ENCODE measurements at regions not wholly inside any gene's neighbourhood (a gene's known extent, or its start where the extent isn't known, plus 50 kb on each side); places are given as distances from the start of the nearest gene placed in this dataset.
"Not testable (repeated sequence)": the region's sequence is repeated elsewhere in the genome, so short reads cannot be mapped to it uniquely, and the experiment has no call there.

DNA sequence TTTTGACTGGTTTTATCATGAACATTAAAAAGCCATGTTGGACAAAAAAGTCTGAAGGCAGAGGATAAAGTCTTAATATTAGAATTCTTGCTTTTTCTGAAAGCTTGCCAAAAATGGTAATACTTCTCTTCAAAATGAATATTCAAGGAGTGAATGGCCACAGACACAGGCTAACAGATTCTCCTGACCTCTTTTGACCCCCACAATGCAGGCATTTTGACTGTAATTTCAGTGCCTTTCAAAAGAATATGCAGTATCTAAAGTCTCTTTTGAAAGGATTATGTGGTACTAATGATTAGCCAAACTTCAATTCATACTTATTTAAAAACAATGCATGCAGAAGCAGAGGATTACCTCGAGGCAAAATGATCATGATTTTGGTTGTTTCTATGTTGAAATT, 557.8 kb upstream of the GCFC2 start:
- no peak for DNase-seq (ENCODE audit: low spot score)

DNA sequence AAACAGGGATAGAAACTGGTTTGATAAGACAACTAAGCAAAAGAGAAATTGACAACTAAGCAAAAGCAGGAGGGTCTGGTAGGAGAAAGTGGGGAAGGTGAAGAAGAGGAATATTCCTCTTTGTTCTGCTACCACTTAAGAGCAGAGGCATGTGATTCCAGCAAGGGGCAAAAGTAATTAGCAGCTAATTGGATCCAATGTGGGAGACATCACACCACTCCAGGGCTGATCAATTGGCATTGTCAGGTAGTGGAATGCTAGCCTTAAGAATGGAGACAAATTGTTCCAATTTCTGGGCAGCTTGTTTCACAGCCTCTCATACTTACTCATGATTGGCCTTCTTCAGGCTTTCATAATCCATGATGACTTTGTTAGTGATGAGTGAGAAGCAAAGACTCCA, 547.1 kb upstream of the GCFC2 start:
- no peak for DNase-seq (ENCODE audit: low spot score)

DNA sequence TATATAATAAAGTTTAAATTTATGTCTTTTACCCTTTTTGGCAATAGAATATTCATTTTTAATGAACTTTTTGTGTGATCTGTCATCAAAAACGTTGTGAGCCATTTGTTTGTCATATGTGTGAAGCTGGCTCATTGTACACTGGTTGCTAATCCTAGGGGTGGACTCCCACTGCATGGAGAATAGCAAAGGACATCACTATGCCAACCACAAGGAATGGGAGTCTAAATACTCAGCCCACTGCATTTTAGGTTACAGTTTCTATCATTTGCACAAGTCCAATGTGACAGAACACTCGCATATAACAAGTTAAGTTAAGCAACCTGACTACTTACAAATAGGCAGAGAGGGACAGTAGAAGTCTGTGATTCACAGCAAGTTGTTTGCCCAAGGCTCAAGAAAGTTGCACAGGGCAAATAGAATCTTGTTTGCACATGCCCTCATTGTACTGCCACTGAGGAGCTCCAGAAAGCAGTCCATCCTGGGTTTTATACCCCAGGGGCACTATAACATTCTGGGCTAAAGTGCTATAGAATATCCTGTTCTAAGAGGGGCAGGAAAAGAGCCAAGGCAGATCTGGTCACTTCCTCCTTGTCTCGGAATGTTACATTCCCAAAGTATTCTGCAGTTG, 545.9 kb upstream of the GCFC2 start:
- no peak for DNase-seq (ENCODE audit: low spot score)

DNA sequence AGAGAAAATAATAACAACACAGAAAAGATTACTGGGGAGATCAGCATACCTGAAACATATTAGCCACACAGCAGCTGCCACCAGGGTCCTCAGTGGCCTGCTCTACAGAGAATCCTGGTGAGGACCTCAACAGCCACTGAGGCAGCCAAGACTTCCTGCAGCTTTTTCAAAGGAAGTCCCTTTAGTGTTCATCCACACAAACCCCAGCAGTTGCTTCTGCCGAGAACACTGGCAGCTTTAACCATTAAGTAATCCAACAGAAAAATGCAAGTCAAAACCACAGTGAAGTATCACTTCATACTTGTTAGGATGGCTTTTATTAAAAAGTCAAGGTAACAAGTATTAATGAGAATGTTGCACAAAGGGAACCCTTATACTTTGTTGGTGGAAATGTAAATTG, 542.0 kb upstream of the GCFC2 start:
- DNase-seq (ENCODE audit: low spot score), result no peak

DNA sequence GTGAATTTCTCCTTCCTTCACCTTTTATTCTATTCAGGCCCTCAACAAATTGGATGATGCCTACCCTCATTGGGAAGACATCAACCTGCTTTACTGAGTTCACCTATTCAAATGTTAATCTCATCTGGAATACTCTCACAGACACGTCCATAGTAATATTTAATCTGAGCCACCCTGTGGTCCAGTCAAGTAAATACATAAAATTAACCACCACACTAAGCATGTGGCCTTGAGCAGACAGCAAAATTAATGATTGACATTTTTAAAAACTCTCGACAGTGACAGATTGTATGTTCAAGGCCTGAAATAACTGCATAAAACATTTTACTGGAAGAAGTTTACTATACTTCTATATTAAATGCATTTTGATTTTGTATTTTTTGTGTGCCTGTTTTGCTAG, 540.6 kb upstream of the GCFC2 start:
- DNase-seq (ENCODE audit: low spot score), result no peak

DNA sequence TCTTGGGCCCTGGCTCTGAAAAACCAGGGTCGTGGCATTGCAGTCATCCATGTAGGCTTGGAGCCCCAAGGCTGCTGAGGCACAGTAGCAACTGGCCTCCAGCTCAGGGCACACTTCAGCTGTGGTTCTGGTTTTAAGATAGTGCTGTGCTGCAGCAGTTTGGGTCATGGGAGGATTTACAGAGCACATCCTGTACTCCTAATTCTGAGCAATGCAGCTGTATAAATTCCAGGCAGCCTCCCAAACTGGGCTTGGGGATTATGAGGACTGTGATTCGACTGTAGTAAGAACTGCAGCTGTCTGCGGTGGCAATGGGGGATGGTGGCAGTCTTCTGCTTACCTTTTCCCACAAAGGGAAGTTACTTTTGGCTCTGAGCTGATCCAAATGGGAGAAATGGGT, 536.3 kb upstream of the GCFC2 start:
- no peak for DNase-seq (ENCODE audit: low spot score)

DNA sequence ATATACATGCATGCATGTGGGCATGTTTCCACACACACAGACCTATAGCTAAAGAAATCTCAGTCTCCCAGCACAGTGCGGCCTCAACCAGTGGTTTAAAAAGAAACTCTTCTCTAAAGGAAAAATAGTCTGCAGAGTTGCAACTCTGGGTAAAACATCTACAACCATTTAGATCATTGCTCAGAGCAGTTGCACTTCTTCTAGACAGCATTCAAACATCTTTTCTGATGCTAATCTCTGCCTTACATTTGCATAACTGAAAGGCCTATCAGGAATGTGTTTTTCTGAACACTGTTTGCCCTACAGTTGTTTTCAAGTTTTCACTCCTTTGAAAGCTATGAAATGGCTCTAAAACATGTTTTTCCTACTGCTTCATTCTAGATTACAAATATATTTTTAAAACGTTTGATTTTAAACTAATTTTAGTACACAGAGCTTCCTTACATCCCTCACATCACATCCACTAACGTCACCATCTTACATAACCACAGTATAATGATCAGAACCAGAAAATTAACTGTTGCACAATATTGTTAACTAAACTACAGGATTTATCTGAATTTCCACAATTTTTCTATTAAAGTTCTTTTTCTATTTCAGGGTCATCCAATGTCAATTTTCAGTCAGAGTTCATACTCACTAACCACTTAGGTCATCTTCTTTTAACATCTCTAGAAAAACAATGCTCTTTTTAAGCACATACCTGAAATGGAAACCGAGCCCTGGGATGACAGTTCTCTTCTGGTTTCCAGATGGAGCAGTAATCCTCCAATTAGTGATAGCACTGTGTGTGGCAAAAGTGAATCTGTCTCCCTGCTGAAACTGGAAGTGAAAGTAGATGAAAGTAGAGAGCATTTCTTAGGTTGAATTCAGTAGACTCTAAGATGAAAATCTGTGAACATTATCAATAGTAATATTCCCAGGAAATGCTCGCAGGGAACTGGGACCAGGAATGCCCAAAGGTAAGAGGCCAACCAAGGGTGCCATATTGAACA, 501.6 kb upstream of the GCFC2 start:
- no peak for DNase-seq (ENCODE audit: low spot score)

DNA sequence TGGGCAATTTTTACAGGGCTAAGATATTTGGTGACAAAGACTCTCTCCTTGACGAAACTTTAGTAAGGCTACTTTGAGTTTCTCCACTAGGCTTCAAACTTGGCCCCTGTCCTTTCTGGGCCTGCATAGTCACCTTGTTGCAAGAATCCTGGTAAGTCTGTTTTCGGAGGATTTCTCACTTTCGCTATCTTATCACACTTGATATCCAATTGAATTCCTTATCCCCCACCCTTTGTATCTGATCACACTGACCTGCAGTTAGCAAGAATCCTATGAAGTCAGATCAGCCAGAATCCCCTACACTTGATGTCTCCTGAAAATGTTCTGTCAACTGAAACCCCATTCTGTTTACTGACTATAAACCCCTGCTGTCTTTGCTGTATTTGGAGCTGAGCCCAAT, 499.8 kb upstream of the GCFC2 start:
- DNase-seq (ENCODE audit: low spot score), result no peak

DNA sequence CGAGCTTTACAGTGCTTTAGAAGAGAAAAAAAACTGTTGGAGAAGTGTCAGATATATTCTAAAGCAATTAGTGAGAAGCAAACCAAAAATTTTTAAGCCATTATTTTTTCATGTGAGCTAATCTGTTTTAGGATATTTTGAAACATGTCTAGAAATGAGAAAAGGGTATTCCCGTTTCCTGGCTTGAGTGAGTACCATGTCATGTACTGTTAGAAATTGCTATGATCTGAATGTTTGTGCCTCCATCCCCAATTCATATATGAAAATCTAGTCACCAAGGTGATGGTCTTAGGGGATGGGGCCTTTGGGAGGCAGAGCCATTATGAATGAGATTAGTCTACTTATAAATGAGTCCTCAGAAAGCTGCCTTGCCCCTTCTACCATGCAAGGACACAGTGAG, 493.3 kb upstream of the GCFC2 start:
- no peak for DNase-seq (ENCODE audit: low spot score)

DNA sequence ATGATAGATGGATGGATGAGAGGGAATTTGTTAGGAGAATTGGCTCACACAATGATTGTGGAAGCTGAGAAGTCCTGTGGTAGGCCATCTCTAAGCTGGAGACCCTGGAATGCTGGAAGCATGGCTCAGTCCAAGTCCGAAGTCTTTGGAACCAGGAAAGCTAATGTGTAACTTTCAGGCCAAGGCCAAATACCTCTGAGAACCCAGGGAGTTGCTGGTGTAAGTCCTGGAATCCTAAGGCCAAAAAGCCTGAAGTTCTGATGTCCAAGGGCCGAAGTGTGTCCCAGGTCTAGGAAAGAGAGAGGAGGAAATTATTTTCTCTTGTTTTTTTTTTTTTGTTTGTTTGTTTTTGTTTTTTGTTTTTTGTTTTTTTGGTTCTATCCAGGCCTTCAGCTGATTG, 492.2 kb upstream of the GCFC2 start:
- no peak for DNase-seq (ENCODE audit: low spot score)

DNA sequence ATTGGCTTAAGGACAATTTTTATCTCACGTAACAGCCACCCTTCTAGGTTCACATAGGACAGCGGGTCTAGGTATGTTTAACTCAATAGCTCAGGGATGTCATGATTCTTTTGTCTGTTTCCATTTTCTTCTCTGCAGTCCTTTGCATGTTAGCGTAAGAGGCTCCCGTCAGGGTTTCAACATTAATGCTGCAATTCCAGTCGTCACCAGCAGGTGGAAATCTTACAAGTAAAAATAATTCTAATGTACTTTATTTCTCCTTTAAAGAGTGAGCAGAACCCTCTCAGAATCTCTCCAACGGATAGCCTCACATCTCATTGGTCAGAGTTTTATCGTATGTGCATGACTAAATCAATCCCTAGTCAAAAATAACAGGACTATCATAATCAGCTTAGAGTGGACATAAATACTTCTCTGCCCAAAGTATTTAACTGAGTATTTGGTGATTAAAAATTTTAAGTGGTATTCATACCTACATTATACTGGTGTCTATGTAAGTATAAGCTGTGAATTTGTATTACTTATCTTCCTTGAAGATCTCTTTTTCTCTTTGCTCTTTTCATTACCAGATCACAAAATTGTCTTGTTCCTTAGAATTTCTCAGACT, 487.2 kb upstream of the GCFC2 start:
- peak; percentile 69 for DNase-seq (ENCODE audit: low spot score)

DNA sequence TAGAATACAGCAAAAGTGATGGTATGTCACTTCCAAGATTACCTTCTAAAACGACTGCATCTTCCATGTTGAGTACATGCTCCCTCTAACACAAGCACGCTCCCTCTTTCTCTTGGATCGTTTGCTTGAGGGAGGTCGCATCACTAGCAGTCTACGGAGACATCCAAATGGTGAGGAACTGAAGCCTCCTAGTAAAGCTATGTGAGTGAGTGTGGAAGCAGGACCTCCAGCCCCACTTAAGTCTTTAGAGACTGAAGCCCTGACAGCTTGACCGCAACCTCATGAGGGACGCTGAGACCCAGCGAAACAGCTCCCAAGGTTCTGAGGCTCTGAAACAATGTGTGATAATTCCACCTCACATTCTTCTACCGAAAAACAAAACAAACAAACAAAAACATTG, 486.7 kb upstream of the GCFC2 start:
- no peak for DNase-seq (ENCODE audit: low spot score)

DNA sequence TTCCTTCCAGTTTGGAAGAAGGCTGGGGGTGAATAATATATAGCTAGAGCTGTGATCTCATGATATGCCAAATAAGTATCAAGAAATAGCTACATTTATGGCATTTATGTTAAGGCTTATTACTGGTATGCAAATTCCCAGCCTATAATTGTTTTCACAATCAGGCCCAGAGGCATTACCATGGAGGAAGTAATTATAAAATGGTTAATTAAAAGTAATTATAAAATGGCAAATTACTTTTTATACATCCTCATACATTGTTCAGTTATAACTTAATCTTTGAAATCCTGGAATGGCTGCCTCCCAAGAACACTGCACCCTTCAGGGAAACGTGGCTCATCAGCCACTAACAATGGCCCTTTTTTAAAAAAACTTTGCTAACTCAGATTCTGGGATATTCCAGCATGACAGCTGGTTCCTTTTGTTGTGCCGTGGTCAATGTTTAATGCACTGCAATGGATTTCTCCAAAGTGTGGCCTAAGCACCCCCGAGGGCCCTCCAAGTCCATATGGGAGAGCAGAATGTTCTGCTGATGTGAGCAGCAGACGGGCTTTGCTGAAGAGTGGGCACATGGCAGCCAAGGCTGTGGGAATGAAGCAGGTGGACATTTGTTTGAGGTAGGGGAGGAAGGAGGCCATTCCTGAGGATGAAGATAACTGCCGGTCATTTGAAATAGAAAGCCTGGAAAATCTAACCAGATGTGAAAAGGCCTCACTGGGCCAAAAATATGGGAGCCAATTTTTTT, 483.5 kb upstream of the GCFC2 start:
- DNase-seq (ENCODE audit: low spot score), result no peak

DNA sequence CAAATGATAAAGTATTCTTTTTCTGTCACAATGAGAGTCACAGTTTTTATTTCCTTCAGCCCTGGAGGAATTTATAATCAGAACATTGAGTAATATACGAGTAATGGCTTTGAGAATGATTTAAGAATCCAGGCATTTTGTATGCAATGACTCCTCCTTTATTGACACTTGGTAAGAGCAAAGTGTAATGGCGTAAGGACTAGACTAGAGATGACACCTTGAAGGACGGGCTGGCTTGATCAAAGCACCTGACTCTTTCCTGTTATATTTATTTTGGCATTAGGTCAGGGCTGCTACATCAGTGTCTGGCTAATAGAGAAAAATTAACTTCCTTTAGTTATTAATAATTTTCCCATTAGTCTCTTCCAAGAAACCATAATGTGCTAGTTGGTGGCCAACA, 482.4 kb upstream of the GCFC2 start:
- DNase-seq (ENCODE audit: low spot score), result peak; percentile 68

DNA sequence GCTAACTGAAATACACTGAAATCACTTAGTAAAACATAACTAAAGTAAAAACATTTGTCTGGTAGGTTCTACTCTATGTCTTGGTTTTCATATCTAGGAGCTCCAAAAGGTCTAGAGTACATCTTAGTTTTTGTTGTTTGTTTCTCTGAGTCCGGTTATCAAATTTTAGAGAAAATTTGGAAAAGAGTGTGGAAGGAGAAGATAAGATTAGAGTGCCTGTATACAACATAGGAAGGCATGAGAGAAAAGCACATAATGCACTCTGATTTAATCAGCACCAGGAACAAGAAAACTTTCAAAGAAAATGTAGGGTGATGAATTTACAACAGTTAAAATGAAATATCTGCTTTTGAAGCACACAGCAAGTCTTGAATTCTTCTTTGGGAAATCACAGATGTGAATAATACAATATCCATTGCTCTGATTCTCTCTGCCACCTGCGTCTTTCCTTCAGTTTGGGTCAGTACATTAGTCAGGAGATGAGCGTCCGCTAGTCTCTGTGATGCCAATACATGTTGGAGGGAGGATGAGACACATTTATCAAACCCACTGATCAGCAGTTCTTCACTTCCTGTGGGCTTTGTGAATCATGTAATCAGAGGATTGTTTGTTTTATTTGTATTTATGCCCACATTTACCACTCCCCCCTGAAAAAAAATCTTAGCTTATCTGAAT, 477.8 kb upstream of the GCFC2 start:
- no peak for DNase-seq (ENCODE audit: low spot score)

DNA sequence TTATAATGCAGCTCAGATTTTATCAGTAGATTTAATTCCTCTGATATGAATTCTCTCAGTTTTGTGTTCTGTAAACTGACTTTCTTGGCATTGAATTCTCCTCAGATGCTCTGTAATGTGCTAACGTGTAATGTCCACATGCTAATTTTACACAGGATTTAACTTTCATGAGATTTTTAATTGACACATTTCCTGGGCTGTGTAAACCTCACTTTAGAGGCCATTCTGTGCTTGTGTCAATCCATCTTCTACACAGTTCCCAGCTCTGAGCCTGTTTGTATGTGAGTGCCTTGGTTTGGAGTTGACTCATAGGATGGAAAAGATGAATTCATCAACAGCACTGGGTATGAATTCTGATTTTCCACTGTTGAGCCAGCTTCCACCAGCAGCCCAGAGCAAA, 476.7 kb upstream of the GCFC2 start:
- no peak for DNase-seq (ENCODE audit: low spot score)

DNA sequence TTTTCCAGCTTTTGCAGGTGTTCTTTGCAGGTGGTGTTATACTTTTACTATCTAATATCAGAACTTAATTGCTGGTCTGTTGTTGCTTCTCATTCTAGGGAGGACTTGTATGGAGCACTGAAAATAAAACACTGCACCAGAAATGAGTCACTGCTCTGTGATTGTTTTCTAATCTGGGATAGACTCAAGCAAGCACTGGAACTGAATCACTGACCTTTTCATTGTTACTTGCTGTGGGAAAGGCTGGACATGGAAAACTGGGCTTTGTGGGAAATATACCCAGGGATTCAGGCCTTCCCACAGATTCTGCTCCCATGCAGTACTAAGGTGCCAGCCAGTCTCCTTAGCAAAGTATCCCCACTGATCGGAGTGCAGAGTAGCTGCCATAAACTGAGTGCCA, 470.0 kb upstream of the GCFC2 start:
- no peak for DNase-seq (ENCODE audit: low spot score)

DNA sequence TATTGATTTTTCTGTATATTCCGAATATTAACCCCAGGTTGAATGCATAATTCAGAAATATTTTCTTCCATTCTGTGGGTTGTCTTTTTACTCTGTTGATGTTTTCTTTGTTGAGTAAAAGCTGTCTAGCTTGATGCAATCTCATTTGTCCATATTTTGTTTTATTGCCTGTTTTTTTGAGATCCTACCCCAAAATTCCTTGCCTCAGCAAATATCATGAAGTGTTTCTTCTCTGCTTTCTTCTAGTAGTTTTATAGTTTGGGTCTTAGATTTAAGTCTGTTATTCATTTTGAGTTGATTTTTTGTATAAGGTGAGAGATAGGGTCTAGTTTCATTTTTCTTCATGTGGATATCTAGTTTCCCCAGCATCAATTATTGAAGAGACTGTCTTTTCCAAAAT, 467.9 kb upstream of the GCFC2 start:
- DNase-seq (ENCODE audit: low spot score), result no peak

DNA sequence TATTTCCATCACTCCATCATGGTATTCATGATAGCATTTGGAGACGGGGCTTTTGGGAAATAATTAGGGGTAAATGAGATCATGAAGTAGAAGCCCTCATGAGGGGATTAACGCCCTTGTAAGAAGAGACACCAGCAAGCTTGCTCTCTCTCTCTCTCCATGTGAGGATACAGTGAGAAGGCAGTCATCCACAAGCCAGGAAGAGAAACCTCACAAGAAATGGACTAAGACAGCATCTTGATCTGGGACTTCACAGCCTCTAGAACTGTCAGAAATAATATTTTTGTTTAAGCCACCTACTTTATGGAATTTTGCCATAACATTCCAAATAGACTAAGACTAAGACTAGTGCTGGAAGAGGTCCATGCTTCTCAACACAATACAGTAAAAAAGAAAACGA, 464.6 kb upstream of the GCFC2 start:
- DNase-seq (ENCODE audit: low spot score), result no peak

DNA sequence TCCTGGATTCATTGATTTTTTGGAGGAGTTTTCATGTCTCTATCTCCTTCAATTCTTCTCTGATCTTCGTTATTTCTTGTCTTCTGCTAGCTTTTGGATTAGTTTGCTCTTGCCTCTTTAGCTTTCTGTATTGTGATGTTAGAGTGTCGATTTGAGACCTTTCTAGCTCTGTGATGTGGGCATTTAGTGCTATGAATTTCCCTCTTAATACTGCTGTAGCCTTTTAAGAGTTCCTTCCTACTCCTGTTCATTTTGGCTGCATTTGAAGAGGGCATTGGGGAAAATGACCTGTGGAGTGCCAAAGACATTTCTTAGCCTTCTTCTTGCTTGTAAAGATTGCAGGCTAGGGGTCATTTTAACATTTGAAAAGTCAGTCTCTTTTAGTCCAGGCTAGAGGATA, 463.8 kb upstream of the GCFC2 start:
- no peak for DNase-seq (ENCODE audit: low spot score)

DNA sequence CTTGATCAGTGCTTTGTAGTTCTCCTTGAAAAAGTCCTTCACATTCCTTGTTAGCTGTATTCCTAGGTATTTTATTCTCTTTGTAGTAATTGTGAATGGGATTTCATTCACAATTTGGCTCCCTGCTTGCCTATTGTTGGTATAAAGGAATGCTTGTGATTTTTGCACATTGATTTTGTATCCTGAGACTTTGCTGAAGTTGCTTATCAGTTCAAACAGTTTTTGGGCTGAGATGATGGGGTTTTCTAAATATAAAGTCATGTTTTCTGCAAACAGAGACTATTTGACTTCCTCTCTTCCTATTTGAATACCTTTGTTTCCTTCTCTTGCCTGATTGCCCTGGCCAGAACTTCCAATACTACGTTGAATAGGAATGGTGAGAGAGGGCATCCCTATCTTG, 462.5 kb upstream of the GCFC2 start:
- DNase-seq (ENCODE audit: low spot score), result not testable (repeated sequence)

DNA sequence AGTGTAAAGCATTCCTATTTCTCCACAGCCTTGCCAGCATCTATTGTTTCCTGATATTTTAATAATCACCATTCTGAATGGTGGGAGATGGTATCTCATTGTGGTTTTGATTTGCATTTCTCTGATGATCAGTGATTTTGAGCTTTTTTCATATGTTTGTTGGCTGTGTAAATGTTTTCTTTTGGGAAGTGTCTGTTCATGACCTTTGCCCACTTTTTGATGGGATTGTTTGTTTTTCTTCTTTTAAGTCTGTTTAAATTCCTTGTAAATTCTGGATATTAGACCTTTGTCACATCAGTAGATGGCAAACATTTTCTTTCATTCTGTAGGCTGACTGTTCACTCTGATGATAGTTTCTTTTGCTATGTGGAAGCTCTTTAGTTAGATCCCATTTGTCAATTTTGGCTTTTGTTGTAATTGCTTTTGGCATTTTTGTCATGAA, 461.5 kb upstream of the GCFC2 start:
- not testable (repeated sequence) for DNase-seq (ENCODE audit: low spot score)
